ENCODE measurements at regions not wholly inside any gene's neighbourhood (a gene's known extent, or its start where the extent isn't known, plus 50 kb on each side); places are given as distances from the start of the nearest gene placed in this dataset.

DNA sequence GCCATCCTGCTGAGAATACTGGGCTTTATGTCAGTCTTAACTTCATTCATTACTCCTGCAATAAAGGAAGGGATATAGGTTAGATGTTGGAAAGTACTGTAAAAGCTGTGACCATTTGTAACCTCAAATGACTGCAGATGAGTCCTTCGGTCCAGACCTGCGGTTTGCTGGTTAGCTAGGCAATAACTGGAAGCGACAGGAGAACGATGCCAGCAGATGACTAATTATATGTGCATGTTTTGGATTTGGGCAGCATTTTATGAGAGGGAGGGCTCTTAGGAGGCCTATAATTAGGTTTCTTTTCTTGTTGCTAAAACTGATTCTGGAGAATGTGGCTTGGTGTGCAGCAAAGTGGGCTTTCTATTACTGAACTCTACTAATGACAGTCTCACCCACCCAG is 205.6 kb downstream of the TMEM182 start (continued):
- TF ChIP-seq BRCA1 (IDR thresholded peaks at IDR 0.05; ENCODE audit: low read depth, low read length) = no peak

GRCh38 chr2:102968375-102968774 is 206.5 kb downstream of the TMEM182 start:
- no peak overlapping the region for H2BK120ac ChIP-seq (replicated peaks; ENCODE audit: low read depth, low read length)
- no peaks in the 10 kb centered on the region for H4K20me1 ChIP-seq (replicated peaks in 1 of 2; ENCODE audit: control insufficient read depth in 1 of 2, insufficient read depth in 2 of 2, low read length in 2 of 2)
- POLR2A ChIA-PET (ENCODE audit: partially characterized antibody) = no interaction called here
- CTCF ChIA-PET (ENCODE audit: partially characterized antibody) = interaction anchor here (3.1 kb wide), 1 partner anchor 7 kb away, joined by 16 read pairs; no protein-coding TSS in a partner anchor
- no peak overlapping the region for H3K23ac ChIP-seq (ENCODE audit: insufficient read length)
- no peaks in the 10 kb centered on the region for H3K27me3 ChIP-seq (replicated peaks in 1 of 4; ENCODE audit: control insufficient read depth in 3 of 4, extremely low read depth in 1 of 4, insufficient read depth in 3 of 4, low read length in 3 of 4)
- H3K4me3 ChIP-seq (ENCODE audit: extremely low read depth in 1 of 4, insufficient read depth in 2 of 4, low read depth in 3 of 4, low read length in 4 of 4) = no peak overlapping the region
- no peak overlapping the region; the same call in 1 of the 2 replicates for H2AFZ ChIP-seq (ENCODE audit: low read length)
- H3K9me3 ChIP-seq (ENCODE audit: insufficient read depth in 2 of 2, low read depth in 1 of 2, low read length in 1 of 2) = no peaks in the 10 kb centered on the region
- no peak overlapping the region for H3K9ac ChIP-seq (replicated peaks in 1 of 4; ENCODE audit: extremely low read depth in 1 of 4, low read depth in 3 of 4, low read length in 3 of 4)
- no peak overlapping the region for H3K4ac ChIP-seq (replicated peaks; ENCODE audit: insufficient read length, low read depth, low read length)
- H2BK12ac ChIP-seq (ENCODE audit: low read depth, low read length) = no peak overlapping the region
- no peak overlapping the region for H4K5ac ChIP-seq (ENCODE audit: insufficient read length, low read depth, low read length)
- no peak overlapping the region for H2BK15ac ChIP-seq (ENCODE audit: low read length)
- H3K14ac ChIP-seq (ENCODE audit: insufficient read length) = no peak overlapping the region
- no peak overlapping the region for H4K8ac ChIP-seq (ENCODE audit: extremely low read depth, insufficient read depth, low read length)
- no peak overlapping the region for H3K18ac ChIP-seq (ENCODE audit: extremely low read depth, low read length)
- H4K91ac ChIP-seq (replicated peaks; ENCODE audit: insufficient read length, low read length) = no peak overlapping the region
- WGBS, 2 experiments (ENCODE audit: extremely low coverage in 1 of 2, insufficient coverage in 1 of 2, insufficient read length in 1 of 2, insufficient replicate concordance in 2 of 2, low coverage in 1 of 2, low lambda C conversion rate in 2 of 2, missing lambda C conversion rate in 1 of 2) = 94% methylated on average over 6 of the region's 6 CpGs; no CpG with 5 or more reads in 1 of the 2 experiments
- H3K23me2 ChIP-seq (ENCODE audit: low read depth, low read length) = no peaks in the 10 kb centered on the region
- TF ChIP-seq BRCA1 (IDR thresholded peaks at IDR 0.05; ENCODE audit: low read depth, low read length) = no peak
- DNase-seq (ENCODE audit: low read depth in 1 of 2, low spot score in 2 of 2) = no peak
- no peak overlapping the region for H3K27ac ChIP-seq (ENCODE audit: low read depth, low read length)
- H2AK5ac ChIP-seq (ENCODE audit: low read depth, low read length) = no peak overlapping the region
- H3K79me1 ChIP-seq (ENCODE audit: low read depth, low read length) = no peaks in the 10 kb centered on the region
- no peak overlapping the region for H3K56ac ChIP-seq (replicated peaks; ENCODE audit: insufficient read length, low read depth, low read length)
- FAIRE-seq = no peak
- no peaks in the 10 kb centered on the region for H3K4me1 ChIP-seq (replicated peaks in 1 of 4; ENCODE audit: control insufficient read depth in 3 of 4, insufficient read depth in 4 of 4, low read length in 3 of 4)
- H2BK20ac ChIP-seq (ENCODE audit: low read length) = no peak overlapping the region
- no peaks in the 10 kb centered on the region for H3K36me3 ChIP-seq (ENCODE audit: control insufficient read depth in 2 of 4, insufficient read depth in 4 of 4, low read length in 3 of 4)
- H3K79me2 ChIP-seq (ENCODE audit: control insufficient read depth in 1 of 2, insufficient read depth in 2 of 2, low read length in 2 of 2) = no peaks in the 10 kb centered on the region
- H3K4me2 ChIP-seq (ENCODE audit: insufficient read depth in 1 of 2, low read depth in 2 of 2, low read length in 2 of 2) = no peak overlapping the region
- H2BK5ac ChIP-seq (ENCODE audit: low read depth, low read length) = no peak overlapping the region
